Caco-2 (cell line): ENCODE measurements at regions not wholly inside any gene's neighbourhood (a gene's known extent, or its start where the extent isn't known, plus 50 kb on each side); places are given as distances from the start of the nearest gene placed in this dataset.

Source experiments
- BruUV-seq: library from RNA; stranded (reverse); fragments of 400-500 nt; replicated peaks from 2 replicates; lab custom pipeline; 2021; lab: Mats Ljungman, UMichigan
- CTCF ChIA-PET: fragments of 300-600 bp; sonication (Branson Sonifier 250); formaldehyde crosslinking; loops from one replicate; lab custom pipeline; 2022; ENCODE audit warnings: antibody characterized with exemption; lab: Charles Lee
- POLR2A ChIA-PET: fragments of 300-600 bp; sonication (Branson Sonifier 250); formaldehyde crosslinking; loops from one replicate; lab custom pipeline; 2022; ENCODE audit warnings: antibody characterized with exemption; lab: Charles Lee
- DNase-seq, 2 experiments: peaks; one replicate each; pipeline versions ENCODE4 v3.0.0 to v3.0.0-alpha.2; 2020 to 2022
- H3K27me3 ChIP-seq: replicated peaks from 2 replicates; pipeline ENCODE4 v1.6.0; 2011; ENCODE audit warnings: low read length; ENCODE audit not compliant: control insufficient read depth, insufficient read depth
- H3K36me3 ChIP-seq: 2 replicates; pipeline ENCODE4 v1.5.1; 2011; ENCODE audit warnings: low read length; ENCODE audit not compliant: control insufficient read depth, insufficient read depth
- H3K4me1 ChIP-seq: fragments of 250-450 bp; sonication (Bioruptor Pico); 2 replicates; pipeline ENCODE4 v1.5.1; 2020; ENCODE audit warnings: mild to moderate bottlenecking
- H3K4me3 ChIP-seq: 2 replicates; pipeline ENCODE4 v1.5.1; 2011; ENCODE audit warnings: low read depth, mild to moderate bottlenecking, control low read depth, low read length
- H3K9me3 ChIP-seq: fragments of 250-450 bp; sonication (Bioruptor Pico); 2 replicates; pipeline ENCODE4 v1.5.1; 2020; ENCODE audit warnings: mild to moderate bottlenecking, moderate library complexity
- H3K27ac Mint-ChIP-seq: one replicate; pipeline ENCODE4 v1.8.0; 2022; ENCODE audit warnings: mixed read lengths; ENCODE audit not compliant: unreplicated experiment
- H3K27me3 Mint-ChIP-seq: one replicate; pipeline ENCODE4 v1.8.0; 2022; ENCODE audit warnings: mixed read lengths; ENCODE audit not compliant: insufficient read depth, unreplicated experiment
- H3K36me3 Mint-ChIP-seq: one replicate; pipeline ENCODE4 v1.8.0; 2022; ENCODE audit warnings: mild to moderate bottlenecking, mixed read lengths; ENCODE audit not compliant: insufficient read depth, unreplicated experiment
- H3K4me1 Mint-ChIP-seq: one replicate; pipeline ENCODE4 v1.8.0; 2022; ENCODE audit warnings: low read depth, mixed read lengths; ENCODE audit not compliant: unreplicated experiment
- H3K4me3 Mint-ChIP-seq: one replicate; pipeline ENCODE4 v1.8.0; 2022; ENCODE audit warnings: mild to moderate bottlenecking, moderate library complexity, mixed read lengths; ENCODE audit not compliant: unreplicated experiment
- H3K9me3 Mint-ChIP-seq: one replicate; pipeline ENCODE4 v1.8.0; 2022; ENCODE audit warnings: mixed read lengths; ENCODE audit not compliant: unreplicated experiment
- CTCF ChIP-seq, 2 experiments: fragments of 200-600 bp in 1 of 2; IDR thresholded peaks; 1 replicate in 1 of 2; 2 replicates in 1 of 2; pipeline versions ENCODE4 v1.5.1 to v1.8.0; 2011 to 2022; ENCODE audit warnings: antibody characterized with exemption in 1 of 2, control low read depth in 1 of 2, inconsistent platforms in 1 of 2, low read depth in 1 of 2, low read length in 1 of 2, mild to moderate bottlenecking in 1 of 2, moderate library complexity in 1 of 2; ENCODE audit not compliant: insufficient read depth in 1 of 2, severe bottlenecking in 1 of 2, unreplicated experiment in 1 of 2
- intact Hi-C: fragments of 100-400 bp; cut with micrococcal nuclease; formaldehyde crosslinking; loops from one replicate; pipeline ENCODE4 v1.10.0; 2022; ENCODE audit not compliant: unreplicated experiment

- no peaks in the 10 kb centered on the region for H3K9me3 Mint-ChIP-seq
- ChIA-PET POLR2A (no interaction called here), CTCF (no interaction called here)
- no peaks in the 10 kb centered on the region for H3K27me3 ChIP-seq
- no peaks in the 10 kb centered on the region for H3K36me3 Mint-ChIP-seq
- no TSS peak for BruUV-seq
- no peaks in the 10 kb centered on the region for H3K36me3 ChIP-seq
- no peaks in the 10 kb centered on the region for H3K4me1 ChIP-seq
- no peak overlapping the region for H3K4me3 Mint-ChIP-seq
- no peak overlapping the region for H3K4me3 ChIP-seq
- H3K4me1 Mint-ChIP-seq: no peaks in the 10 kb centered on the region
- H3K27ac Mint-ChIP-seq: no peak overlapping the region
- TF ChIP-seq CTCF (IDR thresholded peaks at IDR 0.05; ENCODE audit: insufficient read depth in 1 of 2, low read depth in 1 of 2, low read length in 1 of 2, severe bottlenecking in 1 of 2, unreplicated experiment in 1 of 2): no peak
- no peak for DNase-seq
- intact Hi-C loops: no loop called here
- no peaks in the 10 kb centered on the region for H3K9me3 ChIP-seq
- no peaks in the 10 kb centered on the region for H3K27me3 Mint-ChIP-seq
These were observed 580.8 kb downstream of the CENPC start for GRCh38 chr4:66964467-66964866.

GRCh38 chr4:66963084-66963483, 582.2 kb downstream of the CENPC start:
- ChIA-PET CTCF (no interaction called here), POLR2A (no interaction called here)
- no peaks in the 10 kb centered on the region for H3K27me3 Mint-ChIP-seq
- no peak for DNase-seq
- H3K9me3 Mint-ChIP-seq: no peaks in the 10 kb centered on the region
- H3K4me1 Mint-ChIP-seq: no peaks in the 10 kb centered on the region
- H3K27ac Mint-ChIP-seq: no peak overlapping the region
- H3K27me3 ChIP-seq: no peaks in the 10 kb centered on the region
- no peaks in the 10 kb centered on the region for H3K9me3 ChIP-seq
- intact Hi-C loops: no loop called here
- H3K4me3 Mint-ChIP-seq: no peak overlapping the region
- no peaks in the 10 kb centered on the region for H3K36me3 ChIP-seq
- no peaks in the 10 kb centered on the region for H3K36me3 Mint-ChIP-seq
- no peaks in the 10 kb centered on the region for H3K4me1 ChIP-seq
- BruUV-seq: no TSS peak
- no peak for TF ChIP-seq CTCF (IDR thresholded peaks at IDR 0.05; ENCODE audit: insufficient read depth in 1 of 2, low read depth in 1 of 2, low read length in 1 of 2, severe bottlenecking in 1 of 2, unreplicated experiment in 1 of 2)
- H3K4me3 ChIP-seq: no peak overlapping the region

- H3K9me3 Mint-ChIP-seq: no peaks in the 10 kb centered on the region
- no TSS peak for BruUV-seq
- no peak overlapping the region for H3K4me3 Mint-ChIP-seq
- no peak for TF ChIP-seq CTCF (IDR thresholded peaks at IDR 0.05; ENCODE audit: insufficient read depth in 1 of 2, low read depth in 1 of 2, low read length in 1 of 2, severe bottlenecking in 1 of 2, unreplicated experiment in 1 of 2)
- ChIA-PET POLR2A (no interaction called here), CTCF (no interaction called here)
- no peaks in the 10 kb centered on the region for H3K4me1 Mint-ChIP-seq
- no peaks in the 10 kb centered on the region for H3K27me3 Mint-ChIP-seq
- Histone ChIP-seq H3K4me1 (no peaks in the 10 kb centered on the region), H3K9me3 (no peaks in the 10 kb centered on the region), H3K4me3 (no peak overlapping the region), H3K27me3 (no peaks in the 10 kb centered on the region), H3K36me3 (no peaks in the 10 kb centered on the region)
- intact Hi-C loops: no loop called here
- no peak overlapping the region for H3K27ac Mint-ChIP-seq
- H3K36me3 Mint-ChIP-seq: no peaks in the 10 kb centered on the region
- no peak for DNase-seq
These were observed 586.1 kb downstream of the CENPC start for GRCh38 chr4:66959207-66959606.
